ENCODE measurements at regions not wholly inside any gene's neighbourhood (a gene's known extent, or its start where the extent isn't known, plus 50 kb on each side); places are given as distances from the start of the nearest gene placed in this dataset.

DNA sequence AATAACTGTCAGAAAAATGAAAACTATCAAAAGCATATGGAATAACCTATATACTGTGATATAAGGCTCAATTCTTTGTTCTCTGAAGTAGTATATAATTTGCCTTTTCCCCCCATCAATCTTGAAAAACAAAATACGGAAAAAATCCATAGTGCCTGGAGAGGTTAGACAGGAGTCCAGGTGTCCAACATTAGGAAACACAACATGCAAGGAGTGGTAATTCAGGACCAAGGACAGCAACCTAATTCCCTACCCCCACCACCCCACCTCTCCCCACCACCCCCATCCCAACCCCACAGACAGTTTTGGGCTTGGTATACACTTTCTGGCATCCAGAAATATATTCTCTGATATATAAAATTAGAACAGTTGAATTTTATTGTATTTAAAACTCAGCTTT, 55.1 kb upstream of the SLC25A26 start:
- DNase-seq: no peak

- DNase-seq: no peak
Measured at GRCh38 chr3:66164155-66164554, 56.6 kb upstream of the SLC25A26 start.

DNA sequence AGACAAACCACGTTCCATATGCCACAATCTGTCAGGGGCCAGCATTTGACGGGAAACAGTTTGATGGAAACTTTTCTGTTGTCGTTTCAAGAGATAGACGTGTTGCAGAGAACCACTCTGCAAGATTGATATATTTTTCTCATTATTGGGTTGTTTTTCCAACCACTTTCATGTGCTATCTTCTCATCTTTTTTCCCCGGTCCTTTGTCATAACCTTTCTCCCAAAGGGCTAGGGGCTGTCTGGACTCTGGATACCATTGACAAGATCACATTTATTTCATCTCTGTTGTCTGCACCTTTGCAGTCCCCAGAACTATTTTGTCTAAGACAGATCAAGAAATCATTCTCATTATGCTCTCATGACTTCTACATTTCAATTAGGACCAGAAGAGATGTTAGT, 57.6 kb upstream of the SLC25A26 start:
- no peak for DNase-seq

DNA sequence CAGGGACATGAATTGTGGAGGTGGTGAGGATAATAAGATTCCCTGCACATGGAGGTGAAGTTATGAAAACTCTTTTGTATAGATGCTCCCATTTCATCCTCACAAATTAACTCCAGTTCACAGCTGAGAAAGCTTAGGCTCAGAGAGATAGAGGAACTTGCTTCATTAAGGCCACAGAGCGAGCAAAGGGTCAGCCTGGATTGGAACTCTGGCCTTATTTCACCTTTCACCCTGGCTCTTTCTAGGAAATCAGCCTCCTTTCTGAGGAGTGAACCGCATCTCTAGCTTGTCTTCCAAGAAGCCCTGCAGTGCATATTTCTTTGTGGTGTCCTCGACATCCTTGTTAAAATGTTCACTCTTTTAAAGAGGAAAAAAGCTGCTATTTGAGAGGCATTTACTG, 58.0 kb upstream of the SLC25A26 start:
- DNase-seq: no peak

DNA sequence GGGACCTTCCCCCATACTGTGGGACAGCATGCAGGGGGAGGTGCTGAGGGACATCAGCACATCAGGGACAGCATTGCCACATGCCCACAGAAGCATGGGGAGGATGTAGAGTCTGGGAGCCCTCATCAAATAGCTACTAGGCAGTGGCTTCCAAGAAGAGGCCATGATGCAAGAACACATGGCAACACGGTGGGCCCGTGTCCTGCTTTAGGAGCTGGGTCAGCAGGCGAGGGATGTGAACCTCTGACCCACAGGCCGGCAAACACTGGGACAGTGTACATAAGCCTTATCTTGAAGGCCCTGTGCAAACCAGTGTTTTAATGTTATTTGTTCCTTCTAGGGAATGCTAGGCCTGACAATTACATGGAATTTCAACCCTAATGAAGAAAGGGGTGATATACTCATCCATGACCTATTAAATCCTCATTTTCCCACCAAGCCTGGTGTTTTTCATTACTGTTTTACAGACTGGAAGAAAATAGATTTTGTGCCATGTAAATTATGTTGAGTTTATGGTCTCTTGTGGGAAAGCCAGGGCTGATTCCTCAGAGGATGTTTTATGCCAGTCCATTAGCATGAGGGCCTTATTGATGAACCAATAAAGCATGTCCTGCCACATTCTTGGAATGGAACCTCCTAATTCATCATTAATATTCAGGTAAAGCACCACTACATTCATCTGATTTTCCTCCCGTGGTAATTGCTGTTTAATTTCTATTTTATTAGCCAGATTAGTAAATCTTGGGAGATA, 61.7 kb upstream of the SLC25A26 start:
- DNase-seq: no peak

DNA sequence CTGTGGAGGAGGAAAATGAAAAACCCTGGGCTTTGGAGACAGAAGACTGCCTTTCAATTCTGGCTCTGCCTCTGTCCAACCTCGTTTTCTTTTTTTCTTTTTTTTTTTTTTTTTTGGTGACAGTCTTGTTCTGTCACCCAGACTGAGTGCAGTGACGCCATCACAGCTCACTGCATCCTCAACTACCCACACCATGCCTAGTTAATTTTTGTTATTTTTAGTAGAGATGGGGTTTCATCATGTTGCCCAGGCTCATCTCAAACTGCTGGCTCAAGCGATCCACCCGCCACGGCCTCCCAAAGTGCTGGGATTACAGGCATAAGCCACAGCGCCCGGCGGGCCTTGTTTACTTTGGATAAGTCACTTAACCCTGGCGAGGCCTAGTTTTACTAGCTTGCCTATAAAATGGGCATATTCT, 66.3 kb upstream of the SLC25A26 start:
- DNase-seq: peak in 1 of 56 donors; percentile 12

DNA sequence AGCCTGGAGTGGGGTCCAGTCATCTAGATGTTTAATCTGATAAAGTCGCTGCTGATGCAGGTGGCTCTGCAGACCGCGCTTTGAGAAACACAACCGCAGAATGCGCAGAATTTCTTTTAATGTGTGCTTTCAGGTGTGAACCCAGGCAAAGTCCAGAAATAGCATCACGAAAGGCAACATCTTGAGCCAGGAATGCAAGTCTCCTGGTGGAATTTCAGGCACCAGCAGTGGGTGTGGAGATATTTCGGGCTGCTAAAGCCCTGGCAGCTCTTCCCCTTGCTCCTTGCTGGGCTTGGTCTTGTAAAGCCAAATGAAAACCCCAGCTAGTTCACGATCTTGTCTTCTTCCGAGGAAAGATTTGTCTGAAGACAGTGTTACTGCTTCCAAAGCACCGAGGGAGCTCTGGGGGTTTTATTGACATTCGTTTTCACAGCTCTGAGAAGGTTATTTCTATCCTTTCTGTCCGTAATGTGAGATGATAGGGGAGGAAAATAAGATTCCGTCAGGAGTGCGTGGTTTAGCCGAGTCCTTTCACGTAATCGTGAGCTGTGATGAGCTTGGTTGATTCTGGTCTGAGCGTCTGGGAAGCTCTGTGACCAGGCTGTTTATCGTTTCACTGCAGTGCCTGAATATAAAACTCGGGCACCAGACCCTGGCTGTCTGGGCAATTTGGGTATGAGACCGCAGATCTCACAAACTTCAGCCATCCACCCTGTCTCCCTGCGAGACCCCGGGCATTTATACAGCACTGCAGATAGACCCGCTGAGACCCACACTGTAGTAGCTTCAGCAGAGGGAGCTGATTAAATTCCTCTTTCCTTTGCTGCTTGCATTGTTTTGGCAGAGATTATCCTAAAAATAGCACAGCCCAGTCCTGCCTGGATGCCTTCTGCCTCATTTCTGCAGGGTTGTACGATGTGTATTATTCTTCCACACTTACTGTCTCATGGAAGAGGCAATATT, 67.0 kb upstream of the SLC25A26 start:
- peak in 9 of 56 donors; percentile 0 to 35 (median 9) for DNase-seq

- no peak for DNase-seq
Measured at GRCh38 chr3:66152336-66152735, 68.5 kb upstream of the SLC25A26 start.

DNA sequence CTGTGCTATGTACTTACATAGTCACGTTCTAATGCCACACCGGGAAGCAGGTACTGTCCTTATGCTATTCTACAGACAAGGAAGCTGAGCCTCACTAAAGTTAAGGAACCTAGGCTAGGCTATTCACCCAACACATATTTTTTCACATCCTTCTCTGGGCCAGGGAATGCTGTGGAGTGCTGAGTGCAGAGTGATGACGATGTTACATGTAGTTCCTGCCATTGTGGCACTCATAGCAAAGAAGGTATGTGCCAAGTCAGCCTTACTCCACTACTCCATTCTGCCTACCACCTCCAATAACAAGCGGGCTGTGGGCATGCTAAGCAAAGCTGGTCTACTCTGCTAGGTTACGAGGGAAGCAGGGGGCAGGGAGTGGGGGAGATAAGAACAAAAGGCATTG, 69.8 kb upstream of the SLC25A26 start:
- no peak for DNase-seq

DNA sequence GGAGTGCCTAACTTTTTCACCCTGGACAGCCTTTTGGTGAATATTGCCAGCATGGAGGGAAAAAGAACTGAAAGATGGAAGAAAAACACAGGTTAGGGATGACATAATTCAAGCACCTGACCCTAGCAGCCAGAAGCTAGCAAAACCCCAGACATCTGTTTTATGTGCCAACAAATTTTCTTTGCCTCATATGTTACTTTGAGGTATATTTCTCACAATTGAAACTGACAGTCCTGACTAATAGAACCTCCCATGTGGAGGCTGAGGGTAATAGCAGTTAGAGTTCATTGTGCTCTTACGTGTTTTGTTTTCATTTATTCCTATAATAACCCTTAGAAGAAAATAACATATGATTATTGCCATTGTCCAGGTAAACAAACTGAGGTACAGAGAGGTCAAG, 71.5 kb upstream of the SLC25A26 start:
- DNase-seq: no peak

DNA sequence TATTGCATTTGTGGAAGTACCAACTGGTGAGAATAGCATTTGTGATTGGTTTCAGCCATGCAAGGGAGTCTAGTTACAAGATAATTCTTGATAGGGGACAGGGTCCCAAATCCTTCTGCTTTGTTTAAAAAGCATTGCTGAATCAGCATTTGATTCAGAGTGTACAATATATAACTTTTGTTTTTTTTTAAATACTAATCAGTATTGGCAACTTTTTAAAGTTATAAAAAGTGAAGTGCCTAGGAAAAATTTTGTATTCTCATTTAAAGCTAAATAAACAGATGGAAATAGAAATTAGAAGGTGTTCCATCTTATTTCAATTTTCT, 75.4 kb upstream of the SLC25A26 start:
- no peak for DNase-seq

DNA sequence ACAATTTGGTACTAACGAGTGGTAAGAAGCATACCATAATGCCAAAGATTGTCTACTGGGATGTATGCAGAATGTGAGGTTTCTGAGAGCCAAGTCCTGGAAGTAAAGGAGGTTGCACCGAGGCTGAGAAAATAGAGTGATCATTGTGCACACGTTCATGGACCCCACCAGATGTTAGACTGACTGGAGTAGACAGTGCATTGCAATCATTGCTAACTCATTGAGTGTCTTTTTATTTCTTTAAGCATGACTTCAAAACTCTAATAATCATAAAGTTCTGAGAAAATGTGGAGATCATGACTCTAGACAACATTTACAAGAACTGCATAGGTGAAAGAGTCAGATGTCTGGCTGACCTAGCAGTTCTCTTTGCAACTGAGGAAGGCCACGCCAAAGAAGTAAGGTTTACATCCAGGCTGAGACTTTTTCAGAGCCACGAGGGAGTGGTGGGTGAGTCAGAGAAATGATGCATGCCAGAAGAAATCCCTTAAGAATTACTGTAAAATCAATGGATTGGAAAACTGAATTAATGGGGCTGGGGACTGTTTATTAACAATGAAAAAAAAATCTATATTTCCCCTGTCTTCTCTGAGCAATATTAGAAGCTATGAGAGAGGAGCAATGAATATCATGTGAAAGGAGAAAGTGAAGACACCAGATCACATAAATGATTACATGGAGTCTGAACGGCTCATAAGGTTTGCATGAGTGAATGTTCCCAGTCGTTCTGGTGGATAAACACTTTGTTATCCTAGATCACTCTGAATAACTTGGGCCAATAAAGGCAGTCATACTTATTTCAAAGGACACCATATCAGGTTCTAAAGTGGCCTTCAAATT, 76.0 kb upstream of the SLC25A26 start:
- DNase-seq: no peak

DNA sequence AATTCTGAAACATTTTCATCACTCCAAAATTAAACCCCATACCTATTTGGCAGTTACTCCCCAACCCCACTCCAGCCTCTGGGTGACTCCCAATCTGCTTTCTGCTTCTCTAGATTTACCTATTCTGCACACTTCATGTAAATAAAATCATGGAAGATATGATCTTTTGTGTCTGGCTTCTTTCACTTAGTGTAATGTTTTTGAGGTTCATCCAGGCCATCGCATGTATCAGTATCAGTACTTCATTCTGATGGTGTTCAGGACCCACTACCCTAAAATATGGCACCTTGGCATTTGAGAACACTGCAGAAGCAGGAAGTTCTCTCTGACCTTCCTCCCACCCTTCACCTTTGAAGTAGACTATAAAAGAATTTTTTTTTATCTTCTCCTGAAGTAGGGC, 78.7 kb upstream of the SLC25A26 start:
- DNase-seq: no peak

GRCh38 chr3:66140743-66141372, 79.9 kb upstream of the SLC25A26 start:
- DNase-seq: no peak

- DNase-seq: no peak
Measured at GRCh38 chr3:66140106-66140505, 80.7 kb upstream of the SLC25A26 start.

- no peak for DNase-seq
Measured at GRCh38 chr3:66139415-66139814, 81.4 kb upstream of the SLC25A26 start.

DNA sequence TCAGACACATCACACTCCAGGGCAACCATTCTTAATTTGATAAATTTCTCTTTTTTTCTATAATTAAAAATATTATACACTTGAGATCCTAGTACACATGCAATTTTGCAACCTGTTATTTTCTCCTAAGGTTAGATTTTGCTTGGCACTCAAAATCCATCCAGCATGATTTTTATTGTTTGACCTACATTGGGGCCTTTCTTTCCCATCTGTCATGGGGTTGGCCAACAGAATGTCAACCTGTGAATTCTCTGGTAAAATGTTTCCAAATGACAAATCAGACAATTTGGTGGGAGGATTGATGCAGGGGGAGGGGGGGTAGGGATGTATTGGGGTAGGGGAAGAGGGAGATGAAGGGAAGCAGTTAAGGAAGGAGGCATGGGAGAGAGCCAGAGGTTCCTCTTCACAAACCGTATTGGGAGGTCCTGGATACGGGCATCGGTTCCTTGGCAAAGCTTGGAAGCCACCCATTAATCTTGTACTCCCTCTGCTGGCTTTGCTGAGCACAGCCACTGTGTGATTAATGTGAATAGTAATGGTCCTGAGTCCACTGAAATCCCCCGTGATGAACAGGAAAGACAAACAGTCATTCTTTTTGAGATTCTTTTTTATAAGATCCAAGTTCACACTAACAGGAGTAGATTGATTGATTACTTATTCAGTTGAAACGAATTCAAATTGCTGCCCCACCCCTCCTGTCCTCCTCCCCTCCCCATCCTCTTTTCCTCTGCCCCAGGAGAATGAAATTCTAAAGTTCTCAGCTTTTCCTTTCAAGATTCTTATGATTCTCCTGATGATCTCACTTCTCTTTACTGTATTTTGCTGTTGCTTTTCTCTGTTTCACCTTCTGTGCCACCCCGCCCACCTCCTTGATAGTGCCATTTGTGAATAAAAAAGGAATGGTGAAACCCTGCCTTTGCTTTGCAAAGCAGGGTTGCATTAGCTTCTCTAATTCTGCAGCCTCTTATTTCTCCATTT, 82.2 kb upstream of the SLC25A26 start:
- peak in 30 of 56 donors; percentile 0 to 58 (median 12) for DNase-seq

DNA sequence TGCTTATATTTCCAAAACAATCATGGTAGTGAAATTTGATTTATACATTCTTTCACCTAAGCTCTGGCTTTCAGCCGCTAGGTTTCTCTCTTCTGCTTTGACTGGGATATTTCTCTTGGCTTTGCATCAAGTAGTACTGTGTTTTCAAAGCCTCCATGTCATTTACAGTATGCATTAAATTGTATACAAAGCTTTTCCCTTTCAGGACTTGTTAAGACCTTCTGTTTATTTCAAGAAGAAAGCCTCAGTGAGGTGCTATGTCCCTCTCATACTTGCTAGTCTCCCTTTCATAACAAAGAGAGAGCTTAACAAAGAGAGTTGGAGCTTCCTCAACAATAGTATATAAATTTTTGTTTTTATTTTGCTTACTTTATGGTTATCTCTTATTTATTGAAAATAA, 84.2 kb upstream of the SLC25A26 start:
- no peak for DNase-seq

DNA sequence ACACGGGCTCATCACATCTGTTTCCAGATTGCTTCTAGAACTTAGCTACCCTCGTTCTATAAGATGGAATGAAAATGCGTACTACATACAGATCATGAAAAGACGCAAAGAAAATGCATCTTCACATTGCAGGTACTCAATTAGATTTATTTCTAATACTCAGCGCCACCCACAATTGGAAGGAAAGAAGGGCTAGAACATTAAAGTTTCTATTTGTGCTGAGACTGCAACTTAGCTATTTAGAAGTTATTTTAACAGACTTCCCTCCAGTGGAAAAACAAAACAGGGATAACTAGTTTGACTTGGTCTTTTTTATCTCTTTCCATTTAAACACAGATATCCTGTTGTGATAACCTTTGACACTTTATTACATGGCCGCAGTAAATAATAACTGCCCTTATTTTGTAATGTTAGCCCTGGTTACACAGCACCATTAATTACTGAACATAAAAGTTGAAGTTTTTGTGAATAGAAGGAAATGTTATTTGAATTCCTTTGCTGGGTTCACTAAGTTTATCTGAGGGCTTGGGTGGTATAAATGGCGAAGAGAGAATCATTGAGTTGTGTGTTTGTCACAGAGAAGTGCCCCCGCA, 86.9 kb upstream of the SLC25A26 start:
- no peak for DNase-seq
